CD4-positive, alpha-beta T cell (primary cell): ENCODE measurements at regions not wholly inside any gene's neighbourhood (a gene's known extent, or its start where the extent isn't known, plus 50 kb on each side); places are given as distances from the start of the nearest gene placed in this dataset.

Experiments
- ATAC-seq: fragments of 200-7000 bp; cut with Tn5 transposase; one replicate; pipeline ENCODE4 v1.10.0; 2022; ENCODE audit warnings: mild to moderate bottlenecking; ENCODE audit not compliant: poor library complexity
- CTCF ChIA-PET: fragments of 350-600 bp; sonication (Branson Sonifier 250); formaldehyde crosslinking; loops from one replicate; lab custom pipeline; 2021; ENCODE audit warnings: antibody characterized with exemption, inconsistent platforms; lab: Charles Lee
- POLR2A ChIA-PET: fragments of 350-600 bp; sonication (Branson Sonifier 250); formaldehyde crosslinking; loops from one replicate; lab custom pipeline; 2021; ENCODE audit warnings: antibody characterized with exemption, inconsistent platforms; lab: Charles Lee
- DNase-seq, 14 experiments: peaks; one replicate each; pipeline ENCODE4 v3.0.0-alpha.2; 2013 to 2020; ENCODE audit warnings: mixed read lengths in 2 of 14
- H3K27ac ChIP-seq, 2 donors: one replicate each; pipeline versions ENCODE4 v1.5.1 to v1.7.0; 2013; ENCODE audit warnings: low read length in 2 of 2, low read depth in 1 of 2, mild to moderate bottlenecking in 1 of 2
- H3K27me3 ChIP-seq, 2 experiments: 1 replicate in 1 of 2; 2 replicates in 1 of 2; pipeline versions ENCODE4 v1.6.1 to v1.7.0; 2013; ENCODE audit warnings: low read length in 2 of 2, control low read depth in 1 of 2, mild to moderate bottlenecking in 1 of 2, moderate library complexity in 1 of 2; ENCODE audit not compliant: insufficient read depth in 2 of 2, control insufficient read depth in 1 of 2
- H3K36me3 ChIP-seq: one replicate; pipeline ENCODE4 v1.6.1; 2013; ENCODE audit warnings: low read length, control low read depth; ENCODE audit not compliant: insufficient read depth
- H3K4me1 ChIP-seq: one replicate; pipeline ENCODE4 v1.6.1; 2013; ENCODE audit warnings: low read length, control low read depth; ENCODE audit not compliant: insufficient read depth
- H3K4me3 ChIP-seq: one replicate; pipeline ENCODE4 v1.5.1; 2013; ENCODE audit warnings: mild to moderate bottlenecking, low read length, moderate library complexity
- H3K9me3 ChIP-seq, 2 experiments: 1 replicate in 1 of 2; 2 replicates in 1 of 2; pipeline versions ENCODE4 v1.6.1 to v1.7.0; 2013; ENCODE audit warnings: low read length in 2 of 2, mild to moderate bottlenecking in 2 of 2, control low read depth in 1 of 2, moderate library complexity in 1 of 2; ENCODE audit not compliant: control insufficient read depth in 1 of 2, insufficient read depth in 1 of 2
- H3K27ac Mint-ChIP-seq: one replicate; pipeline ENCODE4 v1.8.0; 2020; ENCODE audit warnings: mixed read lengths
- H3K27me3 Mint-ChIP-seq: one replicate; pipeline ENCODE4 v1.8.0; 2021; ENCODE audit warnings: mixed read lengths
- H3K36me3 Mint-ChIP-seq: one replicate; pipeline ENCODE4 v1.8.0; 2021; ENCODE audit warnings: low read depth, mixed read lengths
- H3K4me1 Mint-ChIP-seq: one replicate; pipeline ENCODE4 v1.8.0; 2021; ENCODE audit warnings: low read depth, mixed read lengths
- H3K4me3 Mint-ChIP-seq: one replicate; pipeline ENCODE4 v1.8.0; 2020; ENCODE audit warnings: mild to moderate bottlenecking, mixed read lengths
- H3K9me3 Mint-ChIP-seq: one replicate; pipeline ENCODE4 v1.8.0; 2020; ENCODE audit warnings: mixed read lengths
- CTCF ChIP-seq: fragments of 200-600 bp; IDR thresholded peaks from one replicate; pipeline ENCODE4 v1.8.0; 2022; ENCODE audit warnings: antibody characterized with exemption, mild to moderate bottlenecking
- intact Hi-C, 2 experiments: fragments of 100-400 bp; cut with DNase I in 1 of 2; cut with micrococcal nuclease in 1 of 2; formaldehyde crosslinking; loops; one replicate each; pipeline versions ENCODE4 v1.15.1 to v1.9.0; 2023 to 2025; cut with DNase I, micrococcal nuclease

- DNase-seq = no peak
- H3K4me3 Mint-ChIP-seq = no peak overlapping the region
- no peaks in the 10 kb centered on the region for H3K36me3 Mint-ChIP-seq
- Histone ChIP-seq H3K9me3 (peaks cover 0 to 4% of the 10 kb centered on the region in 2 experiments), H3K27ac (no peak overlapping the region), H3K4me1 (no peaks in the 10 kb centered on the region), H3K4me3 (no peak overlapping the region), H3K36me3 (no peaks in the 10 kb centered on the region), H3K27me3 (no peaks in the 10 kb centered on the region)
- no peaks in the 10 kb centered on the region for H3K9me3 Mint-ChIP-seq
- intact Hi-C loops = no loop called here
- H3K27me3 Mint-ChIP-seq = peaks cover 15% of the 10 kb centered on the region
- no peak for TF ChIP-seq CTCF
- ChIA-PET POLR2A (no interaction called here), CTCF (no interaction called here)
- no peak overlapping the region for H3K27ac Mint-ChIP-seq
- ATAC-seq = no peak
- no peaks in the 10 kb centered on the region for H3K4me1 Mint-ChIP-seq
Measured at GRCh38 chr2:175737722-175738361, 264.2 kb downstream of the LNPK start.

GRCh38 chr2:175734686-175735085, 267.4 kb downstream of the LNPK start:
- Mint-ChIP-seq H3K27ac (no peak overlapping the region), H3K27me3 (peaks cover 15% of the 10 kb centered on the region), H3K4me3 (no peak overlapping the region), H3K4me1 (no peaks in the 10 kb centered on the region), H3K36me3 (no peaks in the 10 kb centered on the region), H3K9me3 (no peaks in the 10 kb centered on the region)
- Histone ChIP-seq H3K27me3 (no peaks in the 10 kb centered on the region), H3K27ac (no peak overlapping the region), H3K9me3 (peaks cover 0 to 4% of the 10 kb centered on the region in 2 experiments), H3K4me3 (no peak overlapping the region), H3K4me1 (no peaks in the 10 kb centered on the region), H3K36me3 (no peaks in the 10 kb centered on the region)
- ChIA-PET CTCF (no interaction called here), POLR2A (no interaction called here)
- DNase-seq (no peak), ATAC-seq (no peak)
- intact Hi-C loops = no loop called here
- no peak for TF ChIP-seq CTCF

GRCh38 chr2:175732531-175732930, 269.5 kb downstream of the LNPK start:
- Mint-ChIP-seq H3K4me3 (no peak overlapping the region), H3K9me3 (no peaks in the 10 kb centered on the region), H3K27ac (no peak overlapping the region), H3K4me1 (no peaks in the 10 kb centered on the region), H3K36me3 (no peaks in the 10 kb centered on the region), H3K27me3 (peaks cover 7% of the 10 kb centered on the region)
- ChIA-PET POLR2A (no interaction called here), CTCF (no interaction called here)
- no peaks in the 10 kb centered on the region for H3K36me3 ChIP-seq
- no peaks in the 10 kb centered on the region for H3K27me3 ChIP-seq
- no peak for DNase-seq
- no peak overlapping the region for H3K4me3 ChIP-seq
- intact Hi-C loops = no loop called here
- no peaks in the 10 kb centered on the region for H3K4me1 ChIP-seq
- no peak overlapping the region for H3K27ac ChIP-seq
- H3K9me3 ChIP-seq = peaks cover 0 to 4% of the 10 kb centered on the region in 2 experiments
- TF ChIP-seq CTCF = no peak
- ATAC-seq = no peak
